ENCODE measurements at regions not wholly inside any gene's neighbourhood (a gene's known extent, or its start where the extent isn't known, plus 50 kb on each side); places are given as distances from the start of the nearest gene placed in this dataset.

- Histone ChIP-seq H3K36me3 (ENCODE audit: control insufficient read depth, insufficient read depth, low read length) (no peaks in the 10 kb centered on the region), H3K4me1 (ENCODE audit: control insufficient read depth, insufficient read depth, low read length) (no peaks in the 10 kb centered on the region), H3K9me3 (ENCODE audit: control insufficient read depth, insufficient read depth, low read depth, low read length) (no peaks in the 10 kb centered on the region), H3K27ac (ENCODE audit: low read length) (no peak overlapping the region), H3K27me3 (ENCODE audit: control insufficient read depth, insufficient read depth, low read length) (no peaks in the 10 kb centered on the region; the same call in 1 of the 2 replicates), H3K4me3 (ENCODE audit: low read depth in 2 of 2, low read length in 2 of 2) (no peak overlapping the region)
- TF ChIP-seq, protein P1, sequence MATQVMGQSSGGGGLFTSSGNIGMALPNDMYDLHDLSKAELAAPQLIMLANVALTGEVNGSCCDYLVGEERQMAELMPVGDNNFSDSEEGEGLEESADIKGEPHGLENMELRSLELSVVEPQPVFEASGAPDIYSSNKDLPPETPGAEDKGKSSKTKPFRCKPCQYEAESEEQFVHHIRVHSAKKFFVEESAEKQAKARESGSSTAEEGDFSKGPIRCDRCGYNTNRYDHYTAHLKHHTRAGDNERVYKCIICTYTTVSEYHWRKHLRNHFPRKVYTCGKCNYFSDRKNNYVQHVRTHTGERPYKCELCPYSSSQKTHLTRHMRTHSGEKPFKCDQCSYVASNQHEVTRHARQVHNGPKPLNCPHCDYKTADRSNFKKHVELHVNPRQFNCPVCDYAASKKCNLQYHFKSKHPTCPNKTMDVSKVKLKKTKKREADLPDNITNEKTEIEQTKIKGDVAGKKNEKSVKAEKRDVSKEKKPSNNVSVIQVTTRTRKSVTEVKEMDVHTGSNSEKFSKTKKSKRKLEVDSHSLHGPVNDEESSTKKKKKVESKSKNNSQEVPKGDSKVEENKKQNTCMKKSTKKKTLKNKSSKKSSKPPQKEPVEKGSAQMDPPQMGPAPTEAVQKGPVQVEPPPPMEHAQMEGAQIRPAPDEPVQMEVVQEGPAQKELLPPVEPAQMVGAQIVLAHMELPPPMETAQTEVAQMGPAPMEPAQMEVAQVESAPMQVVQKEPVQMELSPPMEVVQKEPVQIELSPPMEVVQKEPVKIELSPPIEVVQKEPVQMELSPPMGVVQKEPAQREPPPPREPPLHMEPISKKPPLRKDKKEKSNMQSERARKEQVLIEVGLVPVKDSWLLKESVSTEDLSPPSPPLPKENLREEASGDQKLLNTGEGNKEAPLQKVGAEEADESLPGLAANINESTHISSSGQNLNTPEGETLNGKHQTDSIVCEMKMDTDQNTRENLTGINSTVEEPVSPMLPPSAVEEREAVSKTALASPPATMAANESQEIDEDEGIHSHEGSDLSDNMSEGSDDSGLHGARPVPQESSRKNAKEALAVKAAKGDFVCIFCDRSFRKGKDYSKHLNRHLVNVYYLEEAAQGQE (IDR thresholded peaks at IDR 0.05; ENCODE audit: insufficient read depth in 1 of 2, low read depth in 2 of 2, low read length in 1 of 2), result no peak
- no peak for TF ChIP-seq TCF7L2 (IDR thresholded peaks at IDR 0.05; ENCODE audit: low read depth, low read length)
- no peak for TF ChIP-seq POLR2AphosphoS5 (IDR thresholded peaks at IDR 0.05; ENCODE audit: low read depth, low read length)
- no peak for TF ChIP-seq SIN3A (IDR thresholded peaks at IDR 0.05; ENCODE audit: borderline replicate concordance, insufficient read depth, low read depth, low read length)
- no peak for TF ChIP-seq CTCF (IDR thresholded peaks at IDR 0.05)
- in situ Hi-C loops (cut with HindIII; ENCODE audit: low pct_unique_long_range_greater_than_20kb, low sequenced_read_pairs) (no loop called here), intact Hi-C loops (cut with micrococcal nuclease; ENCODE audit: unreplicated experiment) (no loop called here)
- ATAC-seq (no peak), DNase-seq (ENCODE audit: low read depth, low spot score) (no peak)
- POLR2A ChIA-PET, result no interaction called here
- no TSS peak for BruUV-seq (replicated peaks)
- CTCF ChIA-PET, result no interaction called here
Observed at GRCh38 chr2:21251216-21251980, 127.6 kb downstream of the TDRD15 start.

DNA sequence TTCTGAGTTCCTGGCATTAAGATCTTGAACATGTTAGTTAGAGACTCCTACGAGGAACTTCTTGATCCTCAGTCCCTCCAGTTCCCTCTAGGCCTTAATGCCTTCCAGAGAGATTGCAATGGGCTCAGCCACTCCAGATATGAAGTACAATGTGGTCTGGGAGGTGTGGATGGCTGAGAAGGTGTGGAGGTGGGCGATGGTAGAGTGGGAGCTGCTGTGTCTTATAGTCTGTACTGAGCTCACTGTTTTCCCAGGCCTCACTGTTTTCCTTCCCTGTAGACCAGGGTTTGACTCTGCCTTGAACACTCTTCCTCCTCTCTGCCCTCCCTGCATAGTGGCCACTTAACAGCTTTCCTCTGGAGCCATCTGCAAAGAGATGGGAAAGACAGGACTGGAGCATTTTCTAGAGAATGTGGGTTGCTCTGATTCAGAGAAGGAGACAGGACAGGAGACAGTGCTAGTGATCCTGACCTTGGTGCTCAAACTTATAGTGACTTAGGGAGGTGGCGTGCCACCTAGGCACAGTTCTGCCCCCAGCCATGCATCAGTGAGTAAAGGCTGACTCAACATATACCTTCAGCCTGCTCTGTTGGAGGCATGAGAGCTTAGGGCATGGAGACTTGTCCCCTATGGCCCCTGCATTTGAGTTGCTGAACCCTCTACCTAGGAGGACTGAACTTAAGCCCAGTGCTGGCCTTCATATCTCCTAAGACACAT lies 129.7 kb downstream of the TDRD15 start:
- intact Hi-C loops (cut with micrococcal nuclease; ENCODE audit: unreplicated experiment), result no loop called here
- H3K4me3 ChIP-seq (ENCODE audit: low read depth in 2 of 2, low read length in 2 of 2), result no peak overlapping the region
- no peaks in the 10 kb centered on the region for H3K4me1 ChIP-seq (ENCODE audit: control insufficient read depth, insufficient read depth, low read length)
- H3K36me3 ChIP-seq (ENCODE audit: control insufficient read depth, insufficient read depth, low read length), result no peaks in the 10 kb centered on the region
- TF ChIP-seq CTCF (IDR thresholded peaks at IDR 0.05), result no peak
- no peak for TF ChIP-seq SIN3A (IDR thresholded peaks at IDR 0.05; ENCODE audit: borderline replicate concordance, insufficient read depth, low read depth, low read length)
- no peak for TF ChIP-seq POLR2AphosphoS5 (IDR thresholded peaks at IDR 0.05; ENCODE audit: low read depth, low read length)
- TF ChIP-seq TCF7L2 (IDR thresholded peaks at IDR 0.05; ENCODE audit: low read depth, low read length), result no peak
- TF ChIP-seq, protein P1 (IDR thresholded peaks at IDR 0.05; ENCODE audit: insufficient read depth in 1 of 2, low read depth in 2 of 2, low read length in 1 of 2), result no peak
- no peaks in the 10 kb centered on the region for H3K9me3 ChIP-seq (ENCODE audit: control insufficient read depth, insufficient read depth, low read depth, low read length)
- H3K27ac ChIP-seq (ENCODE audit: low read length), result no peak overlapping the region
- no peaks in the 10 kb centered on the region; the same call in 1 of the 2 replicates for H3K27me3 ChIP-seq (ENCODE audit: control insufficient read depth, insufficient read depth, low read length)
- no TSS peak for BruUV-seq (replicated peaks)
- DNase-seq (ENCODE audit: low read depth, low spot score) (no peak), ATAC-seq (no peak)
- ChIA-PET CTCF (no interaction called here), POLR2A (no interaction called here)
- in situ Hi-C loops (cut with HindIII; ENCODE audit: low pct_unique_long_range_greater_than_20kb, low sequenced_read_pairs), result no loop called here

All from Panc1 (cell line).